ENCODE measurements at regions not wholly inside any gene's neighbourhood (a gene's known extent, or its start where the extent isn't known, plus 50 kb on each side); places are given as distances from the start of the nearest gene placed in this dataset.
"Not testable (repeated sequence)": the region's sequence is repeated elsewhere in the genome, so short reads cannot be mapped to it uniquely, and the experiment has no call there.

- TF ChIP-seq CTCF, POLR2A (IDR thresholded peaks at IDR 0.05): not testable (repeated sequence)
These were observed 56.6 kb upstream of the MUC20 start for GRCh38 chr3:195664131-195664530.
